ENCODE measurements at regions not wholly inside any gene's neighbourhood (a gene's known extent, or its start where the extent isn't known, plus 50 kb on each side); places are given as distances from the start of the nearest gene placed in this dataset.

DNA sequence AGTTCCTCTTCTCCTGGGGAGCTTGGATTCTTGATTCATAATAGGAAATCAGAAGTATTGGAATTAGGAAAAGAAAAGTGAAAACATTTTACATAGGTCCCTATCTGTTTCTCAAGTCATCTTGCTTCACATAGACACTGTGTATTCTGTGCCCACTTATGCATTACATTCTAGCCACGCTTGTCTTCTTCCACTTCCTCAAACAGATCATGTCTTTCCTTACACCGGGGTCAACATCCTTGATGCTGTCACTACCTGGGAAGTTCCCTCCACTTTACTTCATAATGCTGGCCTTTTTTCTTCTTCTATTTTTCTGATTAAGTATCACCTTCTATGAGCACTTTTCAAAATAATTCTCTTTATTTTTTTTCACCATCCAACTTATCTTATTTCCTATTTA, 606.4 kb upstream of the CDH8 start (continued):
- TF ChIP-seq NBN (IDR thresholded peaks at IDR 0.05) (no peak), SPI1 (IDR thresholded peaks at IDR 0.05; ENCODE audit: borderline replicate concordance, insufficient read depth, low read depth, low read length) (peak; percentile 84), NR2C1 (IDR thresholded peaks at IDR 0.05) (no peak), CHD2 (IDR thresholded peaks at IDR 0.05; ENCODE audit: borderline replicate concordance, low read depth, low read length) (no peak), MYB (IDR thresholded peaks at IDR 0.05; ENCODE audit: borderline replicate concordance, low read depth, low read length) (no peak), CBX3 (IDR thresholded peaks at IDR 0.05; ENCODE audit: borderline replicate concordance, low read depth) (no peak)
- TF ChIP-seq, protein P1, sequence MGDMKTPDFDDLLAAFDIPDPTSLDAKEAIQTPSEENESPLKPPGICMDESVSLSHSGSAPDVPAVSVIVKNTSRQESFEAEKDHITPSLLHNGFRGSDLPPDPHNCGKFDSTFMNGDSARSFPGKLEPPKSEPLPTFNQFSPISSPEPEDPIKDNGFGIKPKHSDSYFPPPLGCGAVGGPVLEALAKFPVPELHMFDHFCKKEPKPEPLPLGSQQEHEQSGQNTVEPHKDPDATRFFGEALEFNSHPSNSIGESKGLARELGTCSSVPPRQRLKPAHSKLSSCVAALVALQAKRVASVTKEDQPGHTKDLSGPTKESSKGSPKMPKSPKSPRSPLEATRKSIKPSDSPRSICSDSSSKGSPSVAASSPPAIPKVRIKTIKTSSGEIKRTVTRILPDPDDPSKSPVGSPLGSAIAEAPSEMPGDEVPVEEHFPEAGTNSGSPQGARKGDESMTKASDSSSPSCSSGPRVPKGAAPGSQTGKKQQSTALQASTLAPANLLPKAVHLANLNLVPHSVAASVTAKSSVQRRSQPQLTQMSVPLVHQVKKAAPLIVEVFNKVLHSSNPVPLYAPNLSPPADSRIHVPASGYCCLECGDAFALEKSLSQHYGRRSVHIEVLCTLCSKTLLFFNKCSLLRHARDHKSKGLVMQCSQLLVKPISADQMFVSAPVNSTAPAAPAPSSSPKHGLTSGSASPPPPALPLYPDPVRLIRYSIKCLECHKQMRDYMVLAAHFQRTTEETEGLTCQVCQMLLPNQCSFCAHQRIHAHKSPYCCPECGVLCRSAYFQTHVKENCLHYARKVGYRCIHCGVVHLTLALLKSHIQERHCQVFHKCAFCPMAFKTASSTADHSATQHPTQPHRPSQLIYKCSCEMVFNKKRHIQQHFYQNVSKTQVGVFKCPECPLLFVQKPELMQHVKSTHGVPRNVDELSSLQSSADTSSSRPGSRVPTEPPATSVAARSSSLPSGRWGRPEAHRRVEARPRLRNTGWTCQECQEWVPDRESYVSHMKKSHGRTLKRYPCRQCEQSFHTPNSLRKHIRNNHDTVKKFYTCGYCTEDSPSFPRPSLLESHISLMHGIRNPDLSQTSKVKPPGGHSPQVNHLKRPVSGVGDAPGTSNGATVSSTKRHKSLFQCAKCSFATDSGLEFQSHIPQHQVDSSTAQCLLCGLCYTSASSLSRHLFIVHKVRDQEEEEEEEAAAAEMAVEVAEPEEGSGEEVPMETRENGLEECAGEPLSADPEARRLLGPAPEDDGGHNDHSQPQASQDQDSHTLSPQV (IDR thresholded peaks at IDR 0.05): no peak

DNA sequence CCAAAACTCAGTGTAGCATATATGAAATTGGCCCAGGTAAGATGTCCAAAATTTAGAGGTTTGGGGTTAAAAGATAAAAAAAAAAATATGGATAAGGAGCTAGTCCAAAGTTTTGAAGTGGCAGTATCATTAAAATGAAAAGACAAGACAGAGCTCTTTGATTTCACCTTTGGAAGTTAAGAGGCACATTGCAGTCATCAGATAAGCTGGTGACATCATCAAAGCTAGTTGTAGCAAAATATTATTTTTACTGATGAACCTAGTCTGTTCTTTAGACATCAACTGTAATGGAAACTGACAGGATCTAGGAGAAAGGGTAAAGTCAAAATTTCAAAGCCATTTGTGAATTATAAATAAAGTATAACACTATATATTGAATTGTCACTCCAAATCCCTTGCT, 603.7 kb upstream of the CDH8 start:
- Histone ChIP-seq H4K20me1 (ENCODE audit: control insufficient read depth, insufficient read depth) (no peaks in the 10 kb centered on the region), H3K27ac (ENCODE audit: control insufficient read depth, insufficient read depth) (peak overlapping the region; percentile 82), H3K4me1 (ENCODE audit: control insufficient read depth, insufficient read depth, low read length) (peaks cover 20% of the 10 kb centered on the region), H3K9me3 (replicated peaks; ENCODE audit: control insufficient read depth, insufficient read depth, low read length) (no peaks in the 10 kb centered on the region), H3K4me3 (no peak overlapping the region), H3K4me2 (ENCODE audit: control insufficient read depth, insufficient read depth) (peak overlapping the region; percentile 46), H3K36me3 (ENCODE audit: control insufficient read depth in 2 of 2, insufficient read depth in 2 of 2, low read length in 1 of 2) (no peaks in the 10 kb centered on the region), H3K9ac (ENCODE audit: control insufficient read depth, insufficient read depth, low read length) (no peak overlapping the region; the same call in 1 of the 2 replicates), H2AFZ (ENCODE audit: control insufficient read depth, low read depth, low read length) (peak overlapping the region; percentile 1; the same call in 1 of the 2 replicates), H3K27me3 (replicated peaks in 1 of 2; ENCODE audit: control insufficient read depth in 2 of 2, insufficient read depth in 2 of 2, low read length in 1 of 2) (no peaks in the 10 kb centered on the region), H3K79me2 (ENCODE audit: control insufficient read depth, insufficient read depth, low read length) (no peaks in the 10 kb centered on the region)
- in situ Hi-C loops (cut with MboI): no loop called here
- intact Hi-C loops (cut with micrococcal nuclease; ENCODE audit: unreplicated experiment): loop anchor here (2.0 to 10.0 kb wide), 3 partner anchors 52 to 415 kb away; no protein-coding TSS in a partner anchor
- no peak for DNase-seq (ENCODE audit: low read depth, low spot score)
- no peak for ATAC-seq
- ChIA-PET POLR2A (no interaction called here), CTCF (interaction anchor here (0.7 to 0.9 kb wide), 2 partner anchors 229 to 254 kb away, joined by 3 read pairs; no protein-coding TSS in a partner anchor), RAD21 (ENCODE audit: unreplicated experiment) (interaction anchor here (0.9 to 1.6 kb wide), 3 partner anchors 9 to 414 kb away, joined by 3 to 6 read pairs (median 4); no protein-coding TSS in a partner anchor), SMC1A (ENCODE audit: uncharacterized antibody, unreplicated experiment) (interaction anchor here (0.7 to 1.9 kb wide), 7 partner anchors 25 to 650 kb away, joined by 3 to 6 read pairs (median 3); no protein-coding TSS in a partner anchor)
- no peak for FAIRE-seq
- no TSS peak for BruUV-seq (replicated peaks)
- no peak for TF ChIP-seq SMARCA5 (IDR thresholded peaks at IDR 0.05)
- TF ChIP-seq, protein P2, sequence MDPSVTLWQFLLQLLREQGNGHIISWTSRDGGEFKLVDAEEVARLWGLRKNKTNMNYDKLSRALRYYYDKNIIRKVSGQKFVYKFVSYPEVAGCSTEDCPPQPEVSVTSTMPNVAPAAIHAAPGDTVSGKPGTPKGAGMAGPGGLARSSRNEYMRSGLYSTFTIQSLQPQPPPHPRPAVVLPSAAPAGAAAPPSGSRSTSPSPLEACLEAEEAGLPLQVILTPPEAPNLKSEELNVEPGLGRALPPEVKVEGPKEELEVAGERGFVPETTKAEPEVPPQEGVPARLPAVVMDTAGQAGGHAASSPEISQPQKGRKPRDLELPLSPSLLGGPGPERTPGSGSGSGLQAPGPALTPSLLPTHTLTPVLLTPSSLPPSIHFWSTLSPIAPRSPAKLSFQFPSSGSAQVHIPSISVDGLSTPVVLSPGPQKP (IDR thresholded peaks at IDR 0.05; ENCODE audit: low read depth, low read length): no peak
- TF ChIP-seq, protein P3, sequence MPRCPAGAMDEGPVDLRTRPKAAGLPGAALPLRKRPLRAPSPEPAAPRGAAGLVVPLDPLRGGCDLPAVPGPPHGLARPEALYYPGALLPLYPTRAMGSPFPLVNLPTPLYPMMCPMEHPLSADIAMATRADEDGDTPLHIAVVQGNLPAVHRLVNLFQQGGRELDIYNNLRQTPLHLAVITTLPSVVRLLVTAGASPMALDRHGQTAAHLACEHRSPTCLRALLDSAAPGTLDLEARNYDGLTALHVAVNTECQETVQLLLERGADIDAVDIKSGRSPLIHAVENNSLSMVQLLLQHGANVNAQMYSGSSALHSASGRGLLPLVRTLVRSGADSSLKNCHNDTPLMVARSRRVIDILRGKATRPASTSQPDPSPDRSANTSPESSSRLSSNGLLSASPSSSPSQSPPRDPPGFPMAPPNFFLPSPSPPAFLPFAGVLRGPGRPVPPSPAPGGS (IDR thresholded peaks at IDR 0.05; ENCODE audit: borderline replicate concordance, insufficient read depth, low read depth, low read length, poor library complexity, severe bottlenecking): no peak
- TF ChIP-seq, protein P4, sequence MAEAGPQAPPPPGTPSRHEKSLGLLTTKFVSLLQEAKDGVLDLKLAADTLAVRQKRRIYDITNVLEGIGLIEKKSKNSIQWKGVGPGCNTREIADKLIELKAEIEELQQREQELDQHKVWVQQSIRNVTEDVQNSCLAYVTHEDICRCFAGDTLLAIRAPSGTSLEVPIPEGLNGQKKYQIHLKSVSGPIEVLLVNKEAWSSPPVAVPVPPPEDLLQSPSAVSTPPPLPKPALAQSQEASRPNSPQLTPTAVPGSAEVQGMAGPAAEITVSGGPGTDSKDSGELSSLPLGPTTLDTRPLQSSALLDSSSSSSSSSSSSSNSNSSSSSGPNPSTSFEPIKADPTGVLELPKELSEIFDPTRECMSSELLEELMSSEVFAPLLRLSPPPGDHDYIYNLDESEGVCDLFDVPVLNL (IDR thresholded peaks at IDR 0.05; ENCODE audit: low read depth, low read length): no peak
- TF ChIP-seq YY1 (IDR thresholded peaks at IDR 0.05; ENCODE audit: low read depth, low read length): no peak
- TF ChIP-seq, protein P5, sequence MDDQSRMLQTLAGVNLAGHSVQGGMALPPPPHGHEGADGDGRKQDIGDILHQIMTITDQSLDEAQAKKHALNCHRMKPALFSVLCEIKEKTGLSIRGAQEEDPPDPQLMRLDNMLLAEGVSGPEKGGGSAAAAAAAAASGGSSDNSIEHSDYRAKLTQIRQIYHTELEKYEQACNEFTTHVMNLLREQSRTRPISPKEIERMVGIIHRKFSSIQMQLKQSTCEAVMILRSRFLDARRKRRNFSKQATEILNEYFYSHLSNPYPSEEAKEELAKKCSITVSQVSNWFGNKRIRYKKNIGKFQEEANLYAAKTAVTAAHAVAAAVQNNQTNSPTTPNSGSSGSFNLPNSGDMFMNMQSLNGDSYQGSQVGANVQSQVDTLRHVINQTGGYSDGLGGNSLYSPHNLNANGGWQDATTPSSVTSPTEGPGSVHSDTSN (IDR thresholded peaks at IDR 0.05; ENCODE audit: insufficient replicate concordance, low read depth, low read length): no peak
- TF ChIP-seq KLF5 (IDR thresholded peaks at IDR 0.05; ENCODE audit: partially characterized antibody): no peak
- TF ChIP-seq POLR2AphosphoS2 (IDR thresholded peaks at IDR 0.05; ENCODE audit: low read depth, low read length): no peak
